ENCODE measurements at regions not wholly inside any gene's neighbourhood (a gene's known extent, or its start where the extent isn't known, plus 50 kb on each side); places are given as distances from the start of the nearest gene placed in this dataset.
A peak's percentile ranks its signal among the peaks of the same experiment; 100 is the strongest.

- no peaks in the 10 kb centered on the region for H3K4me1 ChIP-seq
- H3K36me3 ChIP-seq, result no peaks in the 10 kb centered on the region
- TF ChIP-seq CTCF (IDR thresholded peaks at IDR 0.05), result no peak
- FAIRE-seq, result no peak
- H3K4me3 ChIP-seq, result no peak overlapping the region
- no peak for DNase-seq
- intact Hi-C loops (cut with DNase I), result no loop called here
- no peaks in the 10 kb centered on the region for H3K27me3 ChIP-seq
- 32 to 46% methylated on average over 7 of the region's 7 CpGs for WGBS, 2 donors
- peak in 3 of 4 donors; percentile 29 to 81 (median 67) for ATAC-seq
- no peaks in the 10 kb centered on the region for H3K9me3 ChIP-seq
- H3K27ac ChIP-seq, result peak overlapping the region in 2 of 4 donors; percentile 31 to 36
Measured at GRCh38 chr9:115672477-115673316, 480.9 kb upstream of the PAPPA start.

GRCh38 chr9:115673599-115673998, 480.0 kb upstream of the PAPPA start:
- DNase-seq (no peak), ATAC-seq (peak in 1 of 4 donors; percentile 52), FAIRE-seq (no peak)
- H3K36me3 ChIP-seq, result no peaks in the 10 kb centered on the region
- H3K4me1 ChIP-seq, result no peaks in the 10 kb centered on the region
- H3K27me3 ChIP-seq, result no peaks in the 10 kb centered on the region
- no peaks in the 10 kb centered on the region for H3K9me3 ChIP-seq
- no peak for TF ChIP-seq CTCF (IDR thresholded peaks at IDR 0.05)
- H3K27ac ChIP-seq, result peak overlapping the region in 1 of 4 donors; percentile 36
- 73 to 82% methylated on average over 3 of the region's 3 CpGs for WGBS, 2 donors
- no peak overlapping the region for H3K4me3 ChIP-seq
- intact Hi-C loops (cut with DNase I), result no loop called here

GRCh38 chr9:115674091-115674490, 479.5 kb upstream of the PAPPA start:
- FAIRE-seq, result no peak
- intact Hi-C loops (cut with DNase I), result no loop called here
- 34 to 50% methylated on average over 1 of the region's 1 CpG for WGBS, 2 donors

GRCh38 chr9:115675834-115676233, 477.8 kb upstream of the PAPPA start:
- no peak for TF ChIP-seq CTCF (IDR thresholded peaks at IDR 0.05)
- FAIRE-seq, result no peak
- no peaks in the 10 kb centered on the region for H3K4me1 ChIP-seq
- no peaks in the 10 kb centered on the region for H3K9me3 ChIP-seq
- intact Hi-C loops (cut with DNase I), result no loop called here
- WGBS, 2 donors, result 53 to 87% methylated on average over 3 of the region's 3 CpGs
- H3K27me3 ChIP-seq, result no peaks in the 10 kb centered on the region
- DNase-seq, result no peak
- ATAC-seq, result no peak
- H3K27ac ChIP-seq, result no peak overlapping the region
- H3K4me3 ChIP-seq, result no peak overlapping the region
- H3K36me3 ChIP-seq, result no peaks in the 10 kb centered on the region

More at GRCh38 chr9:115674091-115674490, 479.5 kb upstream of the PAPPA start:
- no peak for TF ChIP-seq CTCF (IDR thresholded peaks at IDR 0.05)
- DNase-seq (no peak), ATAC-seq (no peak)
- Histone ChIP-seq H3K4me3 (no peak overlapping the region), H3K36me3 (no peaks in the 10 kb centered on the region), H3K27me3 (no peaks in the 10 kb centered on the region), H3K4me1 (no peaks in the 10 kb centered on the region), H3K9me3 (no peaks in the 10 kb centered on the region), H3K27ac (no peak overlapping the region)

- Histone ChIP-seq H3K4me3 (no peak overlapping the region), H3K27ac (no peak overlapping the region), H3K4me1 (no peaks in the 10 kb centered on the region), H3K36me3 (no peaks in the 10 kb centered on the region), H3K9me3 (no peaks in the 10 kb centered on the region), H3K27me3 (no peaks in the 10 kb centered on the region)
- TF ChIP-seq CTCF (IDR thresholded peaks at IDR 0.05), result no peak
- ATAC-seq, result no peak
- intact Hi-C loops (cut with DNase I), result no loop called here
- FAIRE-seq, result no peak
- no peak for DNase-seq
- WGBS, 2 donors, result 55 to 57% methylated on average over 1 of the region's 1 CpG
Measured at GRCh38 chr9:115680231-115680630, 473.4 kb upstream of the PAPPA start.
